ENCODE measurements at regions not wholly inside any gene's neighbourhood (a gene's known extent, or its start where the extent isn't known, plus 50 kb on each side); places are given as distances from the start of the nearest gene placed in this dataset.

GRCh38 chr10:44465401-44466115 lies 80.7 kb upstream of the CXCL12 start:
- Mint-ChIP-seq H3K9me3 (ENCODE audit: insufficient read depth) (peaks cover 3% of the 10 kb centered on the region), H3K27ac (no peak overlapping the region), H3K27me3 (peaks cover 4% of the 10 kb centered on the region), H3K4me1 (no peaks in the 10 kb centered on the region), H3K4me3 (no peak overlapping the region)
- no peak overlapping the region for H2AFZ ChIP-seq (ENCODE audit: insufficient read depth, low read depth, low read length, poor library complexity, severe bottlenecking)
- ATAC-seq (ENCODE audit: low read depth), result no peak
- no peak for TF ChIP-seq CTCF (IDR thresholded peaks at IDR 0.05)
- TF ChIP-seq EZH2 (IDR thresholded peaks at IDR 0.05; ENCODE audit: borderline replicate concordance, insufficient read depth, low read depth, low read length, poor library complexity, severe bottlenecking), result no peak
- H3K27me3 ChIP-seq (replicated peaks in 1 of 4; ENCODE audit: control extremely low read depth in 1 of 4, control insufficient read depth in 3 of 4, insufficient read depth in 4 of 4, low read length in 3 of 4), result no peaks in the 10 kb centered on the region
- no peak overlapping the region for H3K27ac ChIP-seq (ENCODE audit: low read length in 2 of 2)
- no peak for DNase-seq
- no peaks in the 10 kb centered on the region for H3K4me1 ChIP-seq (ENCODE audit: control insufficient read depth in 2 of 2, insufficient read depth in 2 of 2, low read length in 2 of 2)
- H3K79me2 ChIP-seq (ENCODE audit: control insufficient read depth, insufficient read depth, low read length), result no peaks in the 10 kb centered on the region
- no peaks in the 10 kb centered on the region for H3K9me3 ChIP-seq (ENCODE audit: control extremely low read depth in 1 of 3, control insufficient read depth in 2 of 3, insufficient read depth in 1 of 3, low read length in 2 of 3)
- no peak overlapping the region for H3K9ac ChIP-seq (ENCODE audit: low read length)
- WGBS (ENCODE audit: insufficient coverage), result 15% methylated on average over 6 of the region's 11 CpGs
- intact Hi-C loops (cut with micrococcal nuclease), result no loop called here
- H3K4me2 ChIP-seq (replicated peaks; ENCODE audit: low read depth, low read length, poor library complexity, severe bottlenecking), result no peak overlapping the region
- H4K20me1 ChIP-seq (ENCODE audit: control insufficient read depth, insufficient read depth, low read length, poor library complexity, severe bottlenecking), result no peaks in the 10 kb centered on the region
- no peaks in the 10 kb centered on the region for H3K36me3 ChIP-seq (replicated peaks in 1 of 2; ENCODE audit: control extremely low read depth in 1 of 2, control insufficient read depth in 1 of 2, extremely low read depth in 1 of 2, insufficient read depth in 2 of 2, low read length in 1 of 2)
- H3K4me3 ChIP-seq (ENCODE audit: control extremely low read depth in 1 of 5, extremely low read depth in 1 of 5, insufficient read depth in 1 of 5, low read depth in 2 of 5, low read length in 4 of 5), result no peak overlapping the region
- ChIA-PET POLR2A (no interaction called here), CTCF (no interaction called here)

- H3K27me3 Mint-ChIP-seq, result peaks cover 4% of the 10 kb centered on the region
- ChIA-PET POLR2A (no interaction called here), CTCF (no interaction called here)
- Histone ChIP-seq H3K79me2 (ENCODE audit: control insufficient read depth, insufficient read depth, low read length) (no peaks in the 10 kb centered on the region), H3K4me2 (replicated peaks; ENCODE audit: low read depth, low read length, poor library complexity, severe bottlenecking) (no peak overlapping the region), H3K9ac (ENCODE audit: low read length) (no peak overlapping the region), H3K4me3 (ENCODE audit: control extremely low read depth in 1 of 5, extremely low read depth in 1 of 5, insufficient read depth in 1 of 5, low read depth in 2 of 5, low read length in 4 of 5) (no peak overlapping the region), H3K9me3 (ENCODE audit: control extremely low read depth in 1 of 3, control insufficient read depth in 2 of 3, insufficient read depth in 1 of 3, low read length in 2 of 3) (no peaks in the 10 kb centered on the region), H3K27me3 (replicated peaks in 1 of 4; ENCODE audit: control extremely low read depth in 1 of 4, control insufficient read depth in 3 of 4, insufficient read depth in 4 of 4, low read length in 3 of 4) (no peaks in the 10 kb centered on the region), H3K4me1 (ENCODE audit: control insufficient read depth in 2 of 2, insufficient read depth in 2 of 2, low read length in 2 of 2) (no peaks in the 10 kb centered on the region), H4K20me1 (ENCODE audit: control insufficient read depth, insufficient read depth, low read length, poor library complexity, severe bottlenecking) (no peaks in the 10 kb centered on the region), H3K27ac (ENCODE audit: low read length in 2 of 2) (no peak overlapping the region), H3K36me3 (replicated peaks in 1 of 2; ENCODE audit: control extremely low read depth in 1 of 2, control insufficient read depth in 1 of 2, extremely low read depth in 1 of 2, insufficient read depth in 2 of 2, low read length in 1 of 2) (no peaks in the 10 kb centered on the region), H2AFZ (ENCODE audit: insufficient read depth, low read depth, low read length, poor library complexity, severe bottlenecking) (no peak overlapping the region)
- H3K4me1 Mint-ChIP-seq, result no peaks in the 10 kb centered on the region
- H3K27ac Mint-ChIP-seq, result no peak overlapping the region
- no peak for ATAC-seq (ENCODE audit: low read depth)
- DNase-seq, result no peak
- intact Hi-C loops (cut with micrococcal nuclease), result no loop called here
- TF ChIP-seq CTCF (IDR thresholded peaks at IDR 0.05), result no peak
- TF ChIP-seq EZH2 (IDR thresholded peaks at IDR 0.05; ENCODE audit: borderline replicate concordance, insufficient read depth, low read depth, low read length, poor library complexity, severe bottlenecking), result no peak
- WGBS (ENCODE audit: insufficient coverage), result no CpG with 5 or more reads among the region's 2 CpGs
- H3K9me3 Mint-ChIP-seq (ENCODE audit: insufficient read depth), result peaks cover 3% of the 10 kb centered on the region
- no peak overlapping the region for H3K4me3 Mint-ChIP-seq
Observed at GRCh38 chr10:44466236-44466635, 81.3 kb upstream of the CXCL12 start.

All from B cell (primary cell).